ENCODE measurements at regions not wholly inside any gene's neighbourhood (a gene's known extent, or its start where the extent isn't known, plus 50 kb on each side); places are given as distances from the start of the nearest gene placed in this dataset.

DNA sequence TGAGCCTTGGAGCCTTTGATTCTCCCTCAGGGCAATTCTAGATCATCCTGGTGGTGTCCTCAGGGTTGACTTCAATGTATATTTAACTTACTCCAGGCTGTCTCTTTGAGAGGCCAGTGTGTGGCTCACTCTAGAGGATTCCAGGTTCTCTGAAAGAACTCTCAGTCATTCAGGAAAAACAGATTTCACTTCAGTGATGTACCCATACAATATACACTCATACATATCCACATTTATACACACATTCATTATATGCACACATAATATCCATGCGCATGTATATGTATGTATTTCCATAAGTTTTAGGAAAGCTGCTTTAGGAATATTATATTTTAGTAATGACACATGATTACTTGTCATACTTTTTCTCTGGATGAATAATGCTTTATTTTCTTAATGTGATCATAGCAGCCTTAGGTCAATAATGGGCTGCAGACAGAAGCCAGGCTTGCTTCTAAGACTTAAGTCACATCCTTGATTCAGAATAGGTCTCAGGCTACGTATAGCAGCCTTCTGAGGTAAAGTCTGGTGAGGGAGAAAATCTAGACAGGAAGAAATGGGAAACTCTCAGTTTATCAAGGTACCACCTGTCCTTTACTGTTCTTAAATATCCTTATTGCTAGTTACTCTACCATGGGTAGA, 397.0 kb downstream of the GPAT3 start:
- H3K27ac ChIP-seq (replicated peaks in 1 of 4), result no peak overlapping the region
- DNase-seq (ENCODE audit: extremely low spot score), result no peak
- whole genome bisulfite sequencing, result 83% methylated on average over 2 of the region's 2 CpGs
- intact Hi-C loops (cut with DNase I), result no loop called here
- TF ChIP-seq POLR2AphosphoS5 (IDR thresholded peaks at IDR 0.05) (no peak), POLR2A (IDR thresholded peaks at IDR 0.05; ENCODE audit: low read depth) (no peak), EP300 (IDR thresholded peaks at IDR 0.05) (no peak)
- TF ChIP-seq, protein P1, sequence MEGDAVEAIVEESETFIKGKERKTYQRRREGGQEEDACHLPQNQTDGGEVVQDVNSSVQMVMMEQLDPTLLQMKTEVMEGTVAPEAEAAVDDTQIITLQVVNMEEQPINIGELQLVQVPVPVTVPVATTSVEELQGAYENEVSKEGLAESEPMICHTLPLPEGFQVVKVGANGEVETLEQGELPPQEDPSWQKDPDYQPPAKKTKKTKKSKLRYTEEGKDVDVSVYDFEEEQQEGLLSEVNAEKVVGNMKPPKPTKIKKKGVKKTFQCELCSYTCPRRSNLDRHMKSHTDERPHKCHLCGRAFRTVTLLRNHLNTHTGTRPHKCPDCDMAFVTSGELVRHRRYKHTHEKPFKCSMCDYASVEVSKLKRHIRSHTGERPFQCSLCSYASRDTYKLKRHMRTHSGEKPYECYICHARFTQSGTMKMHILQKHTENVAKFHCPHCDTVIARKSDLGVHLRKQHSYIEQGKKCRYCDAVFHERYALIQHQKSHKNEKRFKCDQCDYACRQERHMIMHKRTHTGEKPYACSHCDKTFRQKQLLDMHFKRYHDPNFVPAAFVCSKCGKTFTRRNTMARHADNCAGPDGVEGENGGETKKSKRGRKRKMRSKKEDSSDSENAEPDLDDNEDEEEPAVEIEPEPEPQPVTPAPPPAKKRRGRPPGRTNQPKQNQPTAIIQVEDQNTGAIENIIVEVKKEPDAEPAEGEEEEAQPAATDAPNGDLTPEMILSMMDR (IDR thresholded peaks at IDR 0.05), result no peak
- no peaks in the 10 kb centered on the region for H3K9me3 ChIP-seq
- H3K4me3 ChIP-seq, result no peak overlapping the region
- no peaks in the 10 kb centered on the region for H3K4me1 ChIP-seq
- H3K36me3 ChIP-seq, result no peaks in the 10 kb centered on the region
- H3K27me3 ChIP-seq, result no peaks in the 10 kb centered on the region

DNA sequence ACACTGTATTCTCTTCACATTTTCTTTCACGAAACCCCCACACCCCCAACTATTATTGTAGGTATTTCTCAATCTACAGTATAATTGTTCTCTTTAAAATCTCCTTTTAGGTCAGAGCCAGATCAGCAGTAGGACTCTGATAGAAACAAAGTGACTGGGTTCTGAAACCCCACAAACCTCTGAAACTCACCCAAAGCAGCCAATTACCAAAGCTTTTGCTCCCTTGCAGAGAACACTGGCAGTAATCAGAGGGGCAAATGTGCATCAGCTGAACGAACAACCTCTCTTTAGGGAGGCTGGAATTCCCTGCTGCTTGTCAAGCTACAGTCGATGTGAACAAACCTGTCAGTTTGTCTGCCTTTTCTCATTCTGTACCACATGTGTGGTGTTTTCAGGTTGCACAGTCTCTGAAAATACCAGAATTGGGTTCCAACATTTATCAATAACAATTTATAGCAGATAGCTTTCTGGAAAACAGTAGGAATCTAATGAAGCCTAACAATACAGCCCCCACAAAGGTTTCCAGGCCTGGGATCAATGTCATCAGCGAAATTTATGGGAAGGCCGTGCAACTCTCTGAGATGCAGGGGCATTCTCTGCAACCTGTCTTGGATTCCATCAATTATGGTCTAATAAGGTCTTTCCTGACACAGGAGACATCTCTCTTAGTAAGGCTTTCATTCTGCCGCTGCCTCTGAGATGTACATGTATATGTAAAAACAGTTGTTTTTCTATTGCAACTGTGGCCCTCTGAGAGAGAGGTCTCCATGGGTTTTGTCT, 395.9 kb downstream of the GPAT3 start:
- intact Hi-C loops (cut with DNase I), result no loop called here
- H3K9me3 ChIP-seq, result no peaks in the 10 kb centered on the region
- TF ChIP-seq, protein P1 (IDR thresholded peaks at IDR 0.05), result no peak
- H3K4me1 ChIP-seq, result no peaks in the 10 kb centered on the region
- no peak overlapping the region for H3K27ac ChIP-seq (replicated peaks in 1 of 4)
- H3K4me3 ChIP-seq, result no peak overlapping the region
- no peak for DNase-seq (ENCODE audit: extremely low spot score)
- WGBS, result 90% methylated on average over 6 of the region's 6 CpGs
- H3K27me3 ChIP-seq, result no peaks in the 10 kb centered on the region
- H3K36me3 ChIP-seq, result no peaks in the 10 kb centered on the region

DNA sequence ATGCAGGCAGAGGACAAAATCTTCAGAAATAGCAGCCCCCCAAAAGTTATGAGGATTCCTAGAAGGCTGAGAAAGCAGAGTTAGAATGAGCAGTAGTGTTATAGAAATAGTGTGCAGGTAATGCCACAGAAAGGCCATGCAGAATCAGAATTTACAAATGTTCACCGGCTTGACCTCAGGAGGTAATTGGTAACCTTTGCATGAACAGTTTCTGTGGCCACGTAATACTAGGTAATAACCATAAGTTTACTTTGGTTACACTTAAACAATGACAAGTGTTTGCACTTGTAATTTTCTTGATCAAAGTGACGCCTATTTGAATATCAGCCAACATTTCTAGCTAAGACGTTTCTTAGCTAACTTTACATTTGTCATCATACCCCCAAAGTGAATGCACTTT, 393.6 kb downstream of the GPAT3 start:
- no peak for DNase-seq (ENCODE audit: extremely low spot score)
- Histone ChIP-seq H3K36me3 (no peaks in the 10 kb centered on the region), H3K9me3 (no peaks in the 10 kb centered on the region), H3K27ac (replicated peaks in 1 of 4) (no peak overlapping the region), H3K27me3 (no peaks in the 10 kb centered on the region), H3K4me3 (no peak overlapping the region), H3K4me1 (no peaks in the 10 kb centered on the region)
- intact Hi-C loops (cut with DNase I), result no loop called here
- TF ChIP-seq EP300 (IDR thresholded peaks at IDR 0.05) (no peak), POLR2AphosphoS5 (IDR thresholded peaks at IDR 0.05) (no peak), POLR2A (IDR thresholded peaks at IDR 0.05; ENCODE audit: low read depth) (no peak)
- TF ChIP-seq, protein P1 (IDR thresholded peaks at IDR 0.05), result no peak
- 69% methylated on average over 4 of the region's 4 CpGs for WGBS

DNA sequence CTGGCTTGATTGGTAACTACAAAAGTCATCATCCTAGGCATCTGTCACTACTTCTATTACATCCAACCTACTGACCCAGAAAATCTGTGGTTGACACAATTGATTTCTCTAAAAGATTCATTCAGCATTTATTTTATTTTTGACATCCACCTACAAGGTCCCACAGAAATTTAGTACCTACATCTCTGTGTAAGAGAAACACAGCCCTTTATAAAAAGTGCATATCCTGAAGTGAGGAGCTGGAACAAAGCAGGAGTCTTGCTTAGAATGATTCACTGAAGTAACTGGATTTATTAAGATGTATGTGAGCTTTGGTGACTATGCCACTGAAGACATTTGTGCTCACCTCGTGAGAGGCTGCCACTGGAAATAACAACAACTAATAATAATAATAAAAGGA, 391.0 kb downstream of the GPAT3 start:
- DNase-seq (ENCODE audit: extremely low spot score), result no peak
- no peak overlapping the region for H3K27ac ChIP-seq (replicated peaks in 1 of 4)
- H3K27me3 ChIP-seq, result no peaks in the 10 kb centered on the region
- no peak for TF ChIP-seq EP300 (IDR thresholded peaks at IDR 0.05)
- TF ChIP-seq POLR2A (IDR thresholded peaks at IDR 0.05; ENCODE audit: low read depth), result no peak
- no peak for TF ChIP-seq POLR2AphosphoS5 (IDR thresholded peaks at IDR 0.05)
- TF ChIP-seq, protein P1 (IDR thresholded peaks at IDR 0.05), result no peak
- no peaks in the 10 kb centered on the region for H3K36me3 ChIP-seq
- intact Hi-C loops (cut with DNase I), result no loop called here
- H3K9me3 ChIP-seq, result no peaks in the 10 kb centered on the region
- H3K4me3 ChIP-seq, result no peak overlapping the region
- peaks cover 0 to 11% (median 6%) of the 10 kb centered on the region in 4 donors for H3K4me1 ChIP-seq
- 50% methylated on average over 1 of the region's 1 CpG for WGBS
